HCT116 (cell line): ENCODE measurements at regions not wholly inside any gene's neighbourhood (a gene's known extent, or its start where the extent isn't known, plus 50 kb on each side); places are given as distances from the start of the nearest gene placed in this dataset.

Experiments
- ATAC-seq: fragments of 200-7000 bp; cut with Tn5 transposase; 2 replicates; pipeline ENCODE4 v1.9.1; 2020; ENCODE audit warnings: mild to moderate bottlenecking, moderate library complexity
- BruUV-seq: library from RNA; stranded (reverse); fragments of 400-500 nt; replicated peaks from 2 replicates; lab custom pipeline; 2021; lab: Mats Ljungman, UMichigan
- CTCF ChIA-PET: fragments of 300-600 bp; sonication (Branson Sonifier 250); formaldehyde crosslinking; loops from one replicate; lab custom pipeline; 2021; ENCODE audit warnings: antibody characterized with exemption; lab: Charles Lee
- POLR2A ChIA-PET: fragments of 300-600, 350-600 bp; sonication (Branson Sonifier 250); formaldehyde crosslinking; loops from one replicate; lab custom pipeline; 2021; ENCODE audit warnings: antibody characterized with exemption; lab: Charles Lee
- RAD21 ChIA-PET, 2 experiments: fragments of 300-600 bp; sonication (Branson Sonifier 250); formaldehyde crosslinking; loops; one replicate each; lab custom pipeline; 2023; ENCODE audit warnings: low total read pairs in 2 of 2; ENCODE audit not compliant: uncharacterized antibody in 2 of 2, unreplicated experiment in 2 of 2, low non-redundant PET in 1 of 2; lab: Charles Lee
- DNase-seq: peaks from one replicate; pipeline ENCODE4 v3.0.0-alpha.2; 2010; ENCODE audit warnings: low read depth, low spot score
- H2AFZ ChIP-seq: fragments of 200-600 bp; shearing (Covaris generic), sonication (generic); 2 replicates; pipeline ENCODE4 v1.6.1; 2017; ENCODE audit warnings: low read depth, mixed run types, mixed read lengths, antibody characterized with exemption, low read length; ENCODE audit not compliant: poor library complexity, severe bottlenecking
- H3K27ac ChIP-seq: 2 replicates; pipeline ENCODE4 v1.5.1; 2012; ENCODE audit warnings: low read depth, low read length
- H3K27me3 ChIP-seq: fragments of 200-600 bp; sonication (generic); 2 replicates; pipeline ENCODE4 v1.6.1; 2016; ENCODE audit warnings: mixed run types, low read length, mixed read lengths; ENCODE audit not compliant: insufficient read depth
- H3K36me3 ChIP-seq, 2 experiments: fragments of 200-500 bp in 1 of 2; fragments of 200-600 bp in 1 of 2; sonication (Bioruptor generic) in 1 of 2; sonication (generic) in 1 of 2; 2 replicates each; pipeline versions ENCODE4 v1.5.1 to v1.6.1; 2014 to 2016; ENCODE audit warnings: low read length in 2 of 2, inconsistent platforms in 1 of 2, mixed read lengths in 1 of 2, mixed run types in 1 of 2; ENCODE audit not compliant: insufficient read depth in 2 of 2, control insufficient read depth in 1 of 2
- H3K4me1 ChIP-seq, 2 experiments: fragments of 200-600 bp in 1 of 2; sonication (generic) in 1 of 2; 2 replicates each; pipeline versions ENCODE4 v1.5.1 to v1.6.1; 2012 to 2017; ENCODE audit warnings: low read length in 2 of 2, inconsistent platforms in 1 of 2, mild to moderate bottlenecking in 1 of 2, mixed read lengths in 1 of 2, mixed run types in 1 of 2, moderate library complexity in 1 of 2; ENCODE audit not compliant: insufficient read depth in 2 of 2, control insufficient read depth in 1 of 2
- H3K4me2 ChIP-seq: fragments of 200-600 bp; sonication (generic); 2 replicates; pipeline ENCODE4 v1.6.1; 2017; ENCODE audit warnings: mixed run types, low read length, mixed read lengths
- H3K4me3 ChIP-seq, 2 experiments: fragments of 200-600 bp in 1 of 2; sonication (generic) in 1 of 2; replicated peaks in 1 of 2; 2 replicates each; pipeline ENCODE4 v1.5.1; 2011 to 2016; ENCODE audit warnings: low read length in 2 of 2, control low read depth in 1 of 2, low read depth in 1 of 2, mild to moderate bottlenecking in 1 of 2, mixed read lengths in 1 of 2, mixed run types in 1 of 2
- H3K79me2 ChIP-seq: fragments of 200-600 bp; sonication (generic); 2 replicates; pipeline ENCODE4 v1.6.1; 2017; ENCODE audit warnings: mild to moderate bottlenecking, mixed run types, low read length, moderate library complexity, mixed read lengths; ENCODE audit not compliant: insufficient read depth
- H3K9ac ChIP-seq: fragments of 200-600 bp; sonication (generic); 2 replicates; pipeline ENCODE4 v1.6.1; 2016; ENCODE audit warnings: low read length, mixed read lengths
- H3K9me2 ChIP-seq: fragments of 200-600 bp; sonication (generic), shearing (Covaris generic); 2 replicates; pipeline ENCODE4 v1.6.1; 2017; ENCODE audit warnings: mixed run types, mild to moderate bottlenecking, moderate library complexity; ENCODE audit not compliant: insufficient read depth
- H3K9me3 ChIP-seq, 2 experiments: fragments of 200-500 bp in 1 of 2; fragments of 200-600 bp in 1 of 2; sonication (Bioruptor generic) in 1 of 2; sonication (generic) in 1 of 2; 2 replicates each; pipeline ENCODE4 v1.6.1; 2014 to 2017; ENCODE audit warnings: low read length in 2 of 2, mixed read lengths in 2 of 2, inconsistent platforms in 1 of 2, low read depth in 1 of 2, mild to moderate bottlenecking in 1 of 2, mixed run types in 1 of 2, moderate library complexity in 1 of 2; ENCODE audit not compliant: control insufficient read depth in 1 of 2, insufficient read depth in 1 of 2
- H4K20me1 ChIP-seq: fragments of 200-600 bp; sonication (generic), shearing (Covaris generic); 2 replicates; pipeline ENCODE4 v1.6.1; 2017; ENCODE audit warnings: mixed run types, mild to moderate bottlenecking, moderate library complexity; ENCODE audit not compliant: insufficient read depth
- CEBPB ChIP-seq: IDR thresholded peaks from 2 replicates; pipeline ENCODE4 v1.6.1; 2012; ENCODE audit warnings: low read depth
- ELF1 ChIP-seq: IDR thresholded peaks from 2 replicates; pipeline ENCODE4 v1.6.1; 2012; ENCODE audit warnings: low read depth, borderline replicate concordance
- EZH2phosphoT487 ChIP-seq: fragments of 200-600 bp; IDR thresholded peaks from 2 replicates; pipeline ENCODE4 v1.6.1; 2018; ENCODE audit warnings: antibody characterized with exemption, borderline replicate concordance
- FOSL1 ChIP-seq: IDR thresholded peaks from 2 replicates; pipeline ENCODE4 v1.6.1; 2012; ENCODE audit warnings: low read depth
- JUND ChIP-seq: IDR thresholded peaks from 2 replicates; pipeline ENCODE4 v1.6.1; 2012
- POLR2A ChIP-seq: IDR thresholded peaks from 2 replicates; pipeline ENCODE4 v1.7.0; 2011; ENCODE audit warnings: borderline replicate concordance; ENCODE audit not compliant: insufficient read depth, insufficient read length; ENCODE audit errors: extremely low read depth
- RAD21 ChIP-seq: IDR thresholded peaks from 2 replicates; pipeline ENCODE4 v1.6.1; 2012; ENCODE audit warnings: low read depth, mild to moderate bottlenecking
- REST ChIP-seq: IDR thresholded peaks from 2 replicates; pipeline ENCODE4 v1.6.1; 2012; ENCODE audit warnings: low read depth
- SP1 ChIP-seq: IDR thresholded peaks from 2 replicates; pipeline ENCODE4 v1.6.1; 2012; ENCODE audit warnings: low read depth
- SRF ChIP-seq: IDR thresholded peaks from 2 replicates; pipeline ENCODE4 v1.6.1; 2012; ENCODE audit warnings: low read depth
- YY1 ChIP-seq: IDR thresholded peaks from 2 replicates; pipeline ENCODE4 v1.6.1; 2011; ENCODE audit warnings: low read length, low read depth, moderate library complexity, mild to moderate bottlenecking; ENCODE audit not compliant: insufficient replicate concordance; ENCODE audit errors: extremely low read depth
- ZFX ChIP-seq: fragments of 450-650 bp; IDR thresholded peaks from 2 replicates; pipeline ENCODE4 v1.6.1; 2017
- intact Hi-C: fragments of 100-400 bp; cut with micrococcal nuclease; formaldehyde crosslinking; loops from 2 replicates; pipeline ENCODE4 v1.10.0; 2022
- TF ChIP-seq, protein P1 (sequence below), 3 experiments: fragments of 200-600 bp in 1 of 3; sonication (generic) in 1 of 3; IDR thresholded peaks in 2 of 3; conservative IDR thresholded peaks in 1 of 3; 2 replicates each; pipeline ENCODE4 v1.5.1; 2012 to 2017; ENCODE audit warnings: low read depth in 2 of 3, low read length in 2 of 3, antibody characterized with exemption in 1 of 3, borderline replicate concordance in 1 of 3, control low read depth in 1 of 3, mild to moderate bottlenecking in 1 of 3, mixed read lengths in 1 of 3, mixed run types in 1 of 3, moderate library complexity in 1 of 3; ENCODE audit not compliant: insufficient read depth in 1 of 3
- TF ChIP-seq, protein P2 (sequence below): IDR thresholded peaks from 2 replicates; pipeline ENCODE4 v1.6.1; 2012

DNA sequence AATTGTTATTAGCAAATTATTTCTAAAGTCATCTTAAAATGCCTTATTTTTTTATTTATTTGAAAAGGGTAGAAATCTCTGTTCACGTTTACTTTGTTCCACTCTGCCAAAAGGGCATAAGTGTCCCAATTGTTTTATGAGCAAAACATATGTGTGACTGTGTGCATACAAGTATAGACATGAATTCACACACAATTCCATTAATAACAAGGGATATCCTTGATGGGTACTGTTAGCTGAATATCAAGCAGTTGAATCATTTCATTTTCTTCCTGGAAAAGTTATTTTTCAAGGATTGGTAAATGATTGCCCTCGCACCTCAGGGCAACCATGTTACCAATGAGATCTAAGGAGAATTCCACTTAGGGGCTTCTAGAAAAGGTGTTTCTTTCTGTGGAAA lies 92.1 kb upstream of the TAF11L2 start:
- intact Hi-C loops: no loop called here
- no peaks in the 10 kb centered on the region for H3K27me3 ChIP-seq
- no peak overlapping the region for H3K27ac ChIP-seq
- TF ChIP-seq RAD21 (no peak), JUND (no peak), POLR2A (no peak), FOSL1 (no peak), EZH2phosphoT487 (no peak), ZFX (no peak), YY1 (no peak)
- TF ChIP-seq, protein P1, sequence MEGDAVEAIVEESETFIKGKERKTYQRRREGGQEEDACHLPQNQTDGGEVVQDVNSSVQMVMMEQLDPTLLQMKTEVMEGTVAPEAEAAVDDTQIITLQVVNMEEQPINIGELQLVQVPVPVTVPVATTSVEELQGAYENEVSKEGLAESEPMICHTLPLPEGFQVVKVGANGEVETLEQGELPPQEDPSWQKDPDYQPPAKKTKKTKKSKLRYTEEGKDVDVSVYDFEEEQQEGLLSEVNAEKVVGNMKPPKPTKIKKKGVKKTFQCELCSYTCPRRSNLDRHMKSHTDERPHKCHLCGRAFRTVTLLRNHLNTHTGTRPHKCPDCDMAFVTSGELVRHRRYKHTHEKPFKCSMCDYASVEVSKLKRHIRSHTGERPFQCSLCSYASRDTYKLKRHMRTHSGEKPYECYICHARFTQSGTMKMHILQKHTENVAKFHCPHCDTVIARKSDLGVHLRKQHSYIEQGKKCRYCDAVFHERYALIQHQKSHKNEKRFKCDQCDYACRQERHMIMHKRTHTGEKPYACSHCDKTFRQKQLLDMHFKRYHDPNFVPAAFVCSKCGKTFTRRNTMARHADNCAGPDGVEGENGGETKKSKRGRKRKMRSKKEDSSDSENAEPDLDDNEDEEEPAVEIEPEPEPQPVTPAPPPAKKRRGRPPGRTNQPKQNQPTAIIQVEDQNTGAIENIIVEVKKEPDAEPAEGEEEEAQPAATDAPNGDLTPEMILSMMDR (IDR thresholded peaks at IDR 0.05 in 2 of 3, conservative IDR thresholded peaks at IDR 0.05 in 1 of 3; ENCODE audit: borderline replicate concordance in 1 of 3, insufficient read depth in 1 of 3, low read depth in 2 of 3, low read length in 2 of 3): no peak
- TF ChIP-seq, protein P2, sequence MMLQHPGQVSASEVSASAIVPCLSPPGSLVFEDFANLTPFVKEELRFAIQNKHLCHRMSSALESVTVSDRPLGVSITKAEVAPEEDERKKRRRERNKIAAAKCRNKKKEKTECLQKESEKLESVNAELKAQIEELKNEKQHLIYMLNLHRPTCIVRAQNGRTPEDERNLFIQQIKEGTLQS: no peak
- no peak for ATAC-seq
- 0 out of 4 replicates have a peak, but pooled peaks cover 0 to 3% of the 10 kb centered on the region in 2 experiments for H3K9me3 ChIP-seq
- H3K4me3 ChIP-seq: no peak overlapping the region
- H3K79me2 ChIP-seq: no peaks in the 10 kb centered on the region
- H3K9me2 ChIP-seq: no peaks in the 10 kb centered on the region
- H3K36me3 ChIP-seq: no peaks in the 10 kb centered on the region
- H3K9ac ChIP-seq: no peak overlapping the region
- no peaks in the 10 kb centered on the region for H3K4me1 ChIP-seq
- POLR2A ChIA-PET: no interaction called here
- H4K20me1 ChIP-seq: no peaks in the 10 kb centered on the region
- BruUV-seq: no TSS peak
- CTCF ChIA-PET: no interaction called here
- H2AFZ ChIP-seq: no peak overlapping the region
- RAD21 ChIA-PET: no interaction called here
- no peak overlapping the region for H3K4me2 ChIP-seq
- DNase-seq: no peak

DNA sequence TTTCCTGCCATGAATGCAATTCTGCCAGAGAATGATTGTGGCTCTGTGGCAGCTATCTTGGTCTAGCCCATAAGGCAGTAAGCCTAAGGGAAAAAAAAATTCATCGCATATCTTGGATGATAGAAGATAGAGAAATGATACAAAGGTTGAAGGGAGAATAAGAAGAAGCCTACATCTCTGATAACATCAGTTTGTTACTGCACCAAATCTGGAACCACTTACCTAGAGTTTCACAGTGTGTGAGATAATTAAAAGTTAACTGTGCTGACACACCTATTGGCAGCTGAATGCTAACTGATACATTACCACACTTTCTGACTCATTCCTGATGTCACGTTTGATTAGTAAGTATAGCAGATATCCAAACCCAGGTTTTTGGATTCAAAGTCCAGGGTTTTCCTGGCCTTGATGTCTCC lies 91.6 kb upstream of the TAF11L2 start:
- H4K20me1 ChIP-seq: no peaks in the 10 kb centered on the region
- H3K9me2 ChIP-seq: no peaks in the 10 kb centered on the region
- H3K27ac ChIP-seq: no peak overlapping the region
- H3K27me3 ChIP-seq: no peaks in the 10 kb centered on the region
- BruUV-seq: no TSS peak
- H2AFZ ChIP-seq: no peak overlapping the region
- H3K9me3 ChIP-seq: 0 out of 4 replicates have a peak, but pooled peaks cover 0 to 3% of the 10 kb centered on the region in 2 experiments
- no peak overlapping the region for H3K9ac ChIP-seq
- DNase-seq: no peak
- CTCF ChIA-PET: no interaction called here
- H3K4me3 ChIP-seq: no peak overlapping the region
- no peaks in the 10 kb centered on the region for H3K4me1 ChIP-seq
- RAD21 ChIA-PET: no interaction called here
- POLR2A ChIA-PET: no interaction called here
- H3K79me2 ChIP-seq: no peaks in the 10 kb centered on the region
- intact Hi-C loops: no loop called here
- H3K4me2 ChIP-seq: no peak overlapping the region
- ATAC-seq: no peak
- no peaks in the 10 kb centered on the region for H3K36me3 ChIP-seq
- TF ChIP-seq FOSL1 (no peak), ELF1 (no peak), YY1 (no peak), RAD21 (no peak), EZH2phosphoT487 (no peak), CEBPB (no peak), REST (no peak), SP1 (no peak), SRF (no peak)
- TF ChIP-seq, protein P2: no peak
